EH (cell line): ENCODE measurements at regions not wholly inside any gene's neighbourhood (a gene's known extent, or its start where the extent isn't known, plus 50 kb on each side); places are given as distances from the start of the nearest gene placed in this dataset.
"Not testable (repeated sequence)": the region's sequence is repeated elsewhere in the genome, so short reads cannot be mapped to it uniquely, and the experiment has no call there.

Experiments
- DNase-seq: peaks from one replicate; pipeline ENCODE4 v3.0.0-alpha.2; 2015; ENCODE audit warnings: low read depth

GRCh38 chr11:91023731-91024130 lies 800.9 kb upstream of the CHORDC1 start:
- DNase-seq = no peak

DNA sequence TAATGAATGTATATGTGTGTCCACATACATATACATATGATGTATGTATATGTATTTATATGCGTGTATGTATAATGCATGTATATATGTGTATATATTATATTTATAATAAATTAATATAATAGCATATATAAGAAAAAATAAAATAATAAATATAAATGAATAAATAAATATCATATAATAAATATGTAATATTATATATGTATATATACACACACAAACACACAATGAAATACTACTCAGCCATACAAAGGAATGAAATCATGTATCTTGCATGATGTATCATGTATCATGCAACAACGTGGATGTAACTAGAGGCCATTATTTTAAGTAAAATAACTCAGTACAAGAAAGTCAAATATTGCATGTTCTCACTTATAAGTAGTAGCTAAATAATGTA lies 788.7 kb upstream of the CHORDC1 start:
- DNase-seq = no peak

DNA sequence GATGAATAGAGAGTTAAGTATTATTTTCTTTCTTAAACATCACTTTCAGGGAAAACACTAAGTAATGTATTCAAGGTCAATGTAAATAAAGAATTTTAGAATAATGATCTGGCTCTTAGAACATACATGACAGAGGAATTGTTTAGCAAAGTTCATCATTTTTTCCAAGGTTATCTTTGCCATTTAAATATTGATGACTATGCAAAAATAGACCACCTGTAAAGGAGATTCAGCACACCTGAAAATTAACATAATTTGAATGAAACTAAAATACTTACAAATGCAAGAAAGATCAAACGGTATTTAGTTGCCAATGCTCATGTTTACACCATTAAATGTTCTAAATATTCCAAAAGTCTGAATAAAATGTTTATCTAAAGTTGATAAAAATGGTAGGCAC lies 782.6 kb upstream of the CHORDC1 start:
- no peak for DNase-seq

- no peak for DNase-seq
Observed at GRCh38 chr11:90997241-90997640, 774.4 kb upstream of the CHORDC1 start.

GRCh38 chr11:90972159-90972558 lies 749.3 kb upstream of the CHORDC1 start:
- not testable (repeated sequence) for DNase-seq

DNA sequence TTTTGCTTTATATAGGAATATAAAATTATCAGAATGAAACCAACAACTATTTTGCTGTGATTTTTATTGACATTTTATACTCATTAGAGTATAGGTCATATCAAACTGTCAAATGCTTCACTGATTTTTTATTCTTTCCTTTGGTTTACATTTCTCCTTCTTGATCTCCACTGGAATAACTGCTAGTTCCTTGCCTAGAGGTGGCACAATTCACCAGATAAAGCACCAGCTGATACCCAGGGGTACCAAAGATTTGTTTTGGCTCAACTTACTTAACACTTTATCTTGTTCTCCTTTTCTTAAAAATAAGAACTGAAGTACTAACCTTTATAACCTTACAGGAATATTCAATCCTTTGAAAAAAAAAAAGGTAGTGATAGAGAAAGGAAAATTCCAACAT lies 725.1 kb upstream of the CHORDC1 start:
- DNase-seq = no peak

DNA sequence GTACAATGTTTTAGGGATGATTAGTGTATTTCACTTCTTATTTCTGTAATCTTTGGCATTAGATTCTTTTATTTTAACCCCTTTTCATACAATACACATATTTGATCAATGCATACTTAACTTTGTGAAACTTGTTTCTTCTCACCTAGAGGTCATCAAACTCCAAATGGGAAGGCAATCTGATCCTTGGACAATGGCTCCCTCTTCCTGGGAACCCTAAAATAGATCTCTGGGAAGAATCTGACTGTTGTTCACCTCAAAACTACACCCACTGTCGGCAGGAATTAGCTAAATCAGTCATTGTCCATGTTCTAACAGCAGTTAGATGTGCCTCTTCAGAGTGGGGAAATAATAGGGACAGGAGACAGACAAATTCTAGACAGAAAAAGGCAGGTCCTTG lies 707.4 kb upstream of the CHORDC1 start:
- DNase-seq = no peak

- DNase-seq = no peak
Observed at GRCh38 chr11:90919332-90919731, 696.5 kb upstream of the CHORDC1 start.

GRCh38 chr11:90916706-90917105 lies 693.9 kb upstream of the CHORDC1 start:
- DNase-seq = no peak

- DNase-seq = no peak
Observed at GRCh38 chr11:90913131-90913668, 690.4 kb upstream of the CHORDC1 start.

- no peak for DNase-seq
Observed at GRCh38 chr11:90912631-90913030, 689.8 kb upstream of the CHORDC1 start.

GRCh38 chr11:90911192-90911591 lies 688.3 kb upstream of the CHORDC1 start:
- no peak for DNase-seq

DNA sequence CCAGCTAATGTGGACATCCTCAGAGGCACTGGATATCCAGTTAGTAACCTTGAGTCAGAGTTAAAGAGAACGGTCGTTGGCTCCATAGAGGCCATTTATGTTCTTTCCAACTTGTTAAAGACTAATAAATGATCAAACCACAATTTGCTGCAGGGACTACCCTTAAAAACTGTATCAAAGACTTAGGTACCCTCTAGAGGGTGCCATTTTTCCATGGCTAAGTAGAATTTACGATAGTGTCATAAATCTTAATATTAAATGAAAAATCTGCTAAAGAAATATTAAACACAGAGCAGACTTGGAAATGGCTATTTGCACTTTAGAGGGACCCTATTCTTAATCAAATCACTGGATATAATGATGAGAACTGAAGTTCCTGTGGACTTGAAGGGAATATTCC lies 685.2 kb upstream of the CHORDC1 start:
- DNase-seq = no peak

GRCh38 chr11:90895850-90896249 lies 673.0 kb upstream of the CHORDC1 start:
- DNase-seq = no peak

- DNase-seq = no peak
Observed at GRCh38 chr11:90890347-90890746, 667.5 kb upstream of the CHORDC1 start.

DNA sequence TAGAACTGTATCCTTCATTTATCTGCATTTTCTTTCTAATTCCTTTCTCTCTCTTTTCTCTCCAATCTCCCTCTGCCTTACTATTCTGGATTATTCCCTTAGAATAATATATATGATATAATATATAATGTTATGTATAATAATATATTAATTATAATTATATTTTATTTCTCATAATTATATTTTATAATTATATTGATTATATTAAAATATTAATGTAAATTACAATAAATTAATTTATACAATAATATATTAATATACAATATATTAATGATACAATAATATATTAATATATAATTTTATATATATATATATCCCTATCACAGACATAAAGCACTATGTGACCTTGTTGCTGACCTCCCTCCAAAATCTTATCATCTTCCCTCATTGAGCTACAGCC lies 661.3 kb upstream of the CHORDC1 start:
- DNase-seq = no peak

DNA sequence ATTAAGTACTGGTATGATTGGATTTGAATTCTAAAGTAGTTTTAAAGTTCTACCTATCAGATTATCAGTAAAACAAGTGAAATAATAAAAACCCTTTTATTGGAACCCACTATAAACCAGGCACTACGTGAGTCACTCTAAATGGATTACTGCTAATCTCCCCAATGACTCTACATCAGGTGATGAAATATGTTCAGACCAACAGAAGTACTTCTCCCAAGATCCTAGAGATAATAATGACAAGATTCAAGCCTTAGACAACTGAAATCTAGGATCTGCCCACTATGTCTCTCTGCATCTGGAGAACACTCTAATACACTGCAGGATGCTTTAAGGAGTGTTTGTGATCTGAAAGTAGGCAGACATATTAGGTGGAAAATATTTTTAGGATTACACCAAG lies 652.1 kb upstream of the CHORDC1 start:
- DNase-seq = no peak

DNA sequence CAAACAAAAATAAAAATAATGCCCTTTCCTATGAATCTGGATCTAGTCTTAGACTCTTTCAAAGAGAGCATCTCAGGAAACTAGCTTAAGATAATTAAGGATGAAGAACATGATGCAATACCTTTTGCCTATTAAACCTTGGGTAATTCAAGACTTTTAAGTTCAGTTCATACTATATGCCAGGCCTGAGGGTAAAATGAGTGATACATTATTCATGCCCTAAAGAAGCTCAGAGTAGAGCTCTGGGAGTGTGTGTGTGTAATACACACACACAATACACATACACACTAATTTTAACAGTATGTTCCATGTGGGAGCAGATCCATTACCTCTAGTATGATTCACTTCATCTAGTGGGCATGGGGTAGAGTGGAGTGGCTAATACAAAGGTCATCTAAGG lies 651.4 kb upstream of the CHORDC1 start:
- DNase-seq = no peak

DNA sequence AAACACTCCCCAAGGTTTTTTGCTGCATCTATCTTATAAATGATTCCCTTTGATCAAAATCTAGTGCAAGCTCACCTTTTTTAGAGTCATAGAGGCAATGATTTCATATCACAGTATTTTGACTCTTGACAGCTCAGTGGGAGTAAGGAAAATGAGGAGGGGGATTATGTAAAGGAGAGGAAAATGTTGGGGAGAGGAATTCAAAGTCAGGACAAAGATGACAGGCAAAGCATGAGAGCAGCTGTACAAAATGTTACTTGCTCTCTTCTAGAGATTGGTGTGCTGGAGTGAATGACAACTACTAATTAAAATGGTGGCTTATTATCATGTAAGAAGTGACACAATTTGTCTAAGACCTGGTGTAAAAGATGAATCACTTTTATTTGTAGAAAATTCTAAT lies 644.6 kb upstream of the CHORDC1 start:
- no peak for DNase-seq

- DNase-seq = no peak
Observed at GRCh38 chr11:90856790-90857189, 633.9 kb upstream of the CHORDC1 start.

- DNase-seq = no peak
Observed at GRCh38 chr11:90855531-90855930, 632.7 kb upstream of the CHORDC1 start.

DNA sequence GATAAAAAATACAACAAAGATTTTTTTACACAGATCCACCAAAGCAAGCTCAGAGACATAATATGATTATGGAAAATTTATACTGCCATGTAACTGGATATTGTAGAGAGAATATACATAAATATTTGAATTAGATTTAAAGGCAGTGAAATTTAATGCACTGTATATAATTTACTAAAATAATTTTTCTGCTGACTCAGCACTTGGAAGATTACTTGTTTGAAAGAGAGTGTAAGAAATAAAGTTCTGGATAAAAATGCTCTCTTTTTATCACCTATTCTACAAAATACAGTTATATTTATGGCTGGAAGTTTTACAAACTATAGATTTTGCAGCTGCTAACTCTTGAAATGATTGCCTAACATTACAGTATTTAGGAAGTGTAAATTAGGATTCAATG lies 628.3 kb upstream of the CHORDC1 start:
- no peak for DNase-seq

GRCh38 chr11:90849312-90849711 lies 626.5 kb upstream of the CHORDC1 start:
- no peak for DNase-seq

GRCh38 chr11:90847268-90847886 lies 624.5 kb upstream of the CHORDC1 start:
- DNase-seq = no peak

GRCh38 chr11:90846628-90847027 lies 623.8 kb upstream of the CHORDC1 start:
- no peak for DNase-seq
